GM21619 (cell line): ENCODE measurements at regions not wholly inside any gene's neighbourhood (a gene's known extent, or its start where the extent isn't known, plus 50 kb on each side); places are given as distances from the start of the nearest gene placed in this dataset.
"Not testable (repeated sequence)": the region's sequence is repeated elsewhere in the genome, so short reads cannot be mapped to it uniquely, and the experiment has no call there.

Experiments used
- ATAC-seq: cut with Tn5 transposase; IDR thresholded peaks from one replicate; pipeline ENCODE4 v1.9.1; 2021; ENCODE audit not compliant: unreplicated experiment

GRCh38 chr6:94713446-94713845, 863.9 kb upstream of the MANEA start:
- ATAC-seq = no peak

- ATAC-seq = no peak
Measured at GRCh38 chr6:94698773-94699172, 878.6 kb upstream of the MANEA start.

- not testable (repeated sequence) for ATAC-seq
Measured at GRCh38 chr6:94687255-94687654, 890.1 kb upstream of the MANEA start.

GRCh38 chr6:94683409-94683808, 893.9 kb upstream of the MANEA start:
- no peak for ATAC-seq

- ATAC-seq = no peak
Measured at GRCh38 chr6:94680669-94681212, 896.6 kb upstream of the MANEA start.

- no peak for ATAC-seq
Measured at GRCh38 chr6:94673251-94673650, 904.1 kb upstream of the MANEA start.

GRCh38 chr6:94670017-94670416, 907.3 kb upstream of the MANEA start:
- ATAC-seq = no peak

GRCh38 chr6:94668876-94669275, 908.5 kb upstream of the MANEA start:
- no peak for ATAC-seq

GRCh38 chr6:94658929-94659328, 918.4 kb upstream of the MANEA start:
- no peak for ATAC-seq

- ATAC-seq = no peak
Measured at GRCh38 chr6:94651239-94651638, 926.1 kb upstream of the MANEA start.

- ATAC-seq = no peak
Measured at GRCh38 chr6:94645191-94645590, 932.1 kb upstream of the MANEA start.

GRCh38 chr6:94639564-94639963, 937.8 kb upstream of the MANEA start:
- no peak for ATAC-seq

- ATAC-seq = no peak
Measured at GRCh38 chr6:94636780-94637385, 940.5 kb upstream of the MANEA start.

- no peak for ATAC-seq
Measured at GRCh38 chr6:94623586-94623985, 953.7 kb upstream of the MANEA start.

GRCh38 chr6:94622783-94623182, 954.6 kb upstream of the MANEA start:
- ATAC-seq = no peak

- no peak for ATAC-seq
Measured at GRCh38 chr6:94600636-94601035, 976.7 kb upstream of the MANEA start.

- ATAC-seq = no peak
Measured at GRCh38 chr6:94597487-94597886, 979.8 kb upstream of the MANEA start.

GRCh38 chr6:94590416-94590815, 986.9 kb upstream of the MANEA start:
- ATAC-seq = no peak

GRCh38 chr6:94588301-94588700, 989.0 kb upstream of the MANEA start:
- ATAC-seq = no peak

GRCh38 chr6:94584211-94584610, 993.1 kb upstream of the MANEA start:
- ATAC-seq = no peak

GRCh38 chr6:94570581-94570980, 1006.8 kb upstream of the MANEA start:
- no peak for ATAC-seq

GRCh38 chr6:94562846-94563245, 1014.5 kb upstream of the MANEA start:
- ATAC-seq = no peak

GRCh38 chr6:94559829-94560537, 1017.4 kb upstream of the MANEA start:
- no peak for ATAC-seq
